NCI-H1436 (cell line): ENCODE measurements at regions not wholly inside any gene's neighbourhood (a gene's known extent, or its start where the extent isn't known, plus 50 kb on each side); places are given as distances from the start of the nearest gene placed in this dataset.

Experiments
- DNase-seq: peaks from one replicate; lab custom pipeline; 2025; lab: John Stamatoyannopoulos, UW

- no peak for DNase-seq
Observed at GRCh38 chr11:43626798-43627197, 53.7 kb upstream of the HSD17B12 start.
